ENCODE measurements at regions not wholly inside any gene's neighbourhood (a gene's known extent, or its start where the extent isn't known, plus 50 kb on each side); places are given as distances from the start of the nearest gene placed in this dataset.

GRCh38 chr5:6169660-6170059 lies 208.7 kb downstream of the MED10 start:
- TF ChIP-seq, protein P1, sequence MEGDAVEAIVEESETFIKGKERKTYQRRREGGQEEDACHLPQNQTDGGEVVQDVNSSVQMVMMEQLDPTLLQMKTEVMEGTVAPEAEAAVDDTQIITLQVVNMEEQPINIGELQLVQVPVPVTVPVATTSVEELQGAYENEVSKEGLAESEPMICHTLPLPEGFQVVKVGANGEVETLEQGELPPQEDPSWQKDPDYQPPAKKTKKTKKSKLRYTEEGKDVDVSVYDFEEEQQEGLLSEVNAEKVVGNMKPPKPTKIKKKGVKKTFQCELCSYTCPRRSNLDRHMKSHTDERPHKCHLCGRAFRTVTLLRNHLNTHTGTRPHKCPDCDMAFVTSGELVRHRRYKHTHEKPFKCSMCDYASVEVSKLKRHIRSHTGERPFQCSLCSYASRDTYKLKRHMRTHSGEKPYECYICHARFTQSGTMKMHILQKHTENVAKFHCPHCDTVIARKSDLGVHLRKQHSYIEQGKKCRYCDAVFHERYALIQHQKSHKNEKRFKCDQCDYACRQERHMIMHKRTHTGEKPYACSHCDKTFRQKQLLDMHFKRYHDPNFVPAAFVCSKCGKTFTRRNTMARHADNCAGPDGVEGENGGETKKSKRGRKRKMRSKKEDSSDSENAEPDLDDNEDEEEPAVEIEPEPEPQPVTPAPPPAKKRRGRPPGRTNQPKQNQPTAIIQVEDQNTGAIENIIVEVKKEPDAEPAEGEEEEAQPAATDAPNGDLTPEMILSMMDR (IDR thresholded peaks at IDR 0.05) = no peak
- TF ChIP-seq POLR2A (IDR thresholded peaks at IDR 0.05) = no peak
